HEK293T (cell line): ENCODE measurements at regions not wholly inside any gene's neighbourhood (a gene's known extent, or its start where the extent isn't known, plus 50 kb on each side); places are given as distances from the start of the nearest gene placed in this dataset.

ENCODE experiments used
- BHLHE40 ChIP-seq: fragments of 450-650 bp; IDR thresholded peaks from 2 replicates; pipeline ENCODE4 v1.6.1; 2016; ENCODE audit warnings: mild to moderate bottlenecking, moderate library complexity, borderline replicate concordance
- ELF4 ChIP-seq: fragments of 450-650 bp; IDR thresholded peaks from 2 replicates; pipeline ENCODE4 v1.6.1; 2017; ENCODE audit warnings: antibody characterized with exemption
- FOXK2 ChIP-seq: fragments of 450-650 bp; IDR thresholded peaks from 2 replicates; pipeline ENCODE4 v1.6.1; 2016; ENCODE audit warnings: mild to moderate bottlenecking
- FOXM1 ChIP-seq: fragments of 450-650 bp; IDR thresholded peaks from 2 replicates; pipeline ENCODE4 v1.6.1; 2017; ENCODE audit warnings: mild to moderate bottlenecking, borderline replicate concordance
- HDGF ChIP-seq: fragments of 450-650 bp; IDR thresholded peaks from 2 replicates; pipeline ENCODE4 v1.6.1; 2017; ENCODE audit warnings: antibody characterized with exemption, borderline replicate concordance
- L3MBTL2 ChIP-seq: fragments of 450-650 bp; conservative IDR thresholded peaks from 2 replicates; pipeline ENCODE4 v1.6.1; 2016; ENCODE audit warnings: mild to moderate bottlenecking
- LEF1 ChIP-seq: fragments of 450-650 bp; IDR thresholded peaks from 2 replicates; pipeline ENCODE4 v1.6.1; 2017; ENCODE audit warnings: mild to moderate bottlenecking, borderline replicate concordance
- PKNOX1 ChIP-seq: fragments of 450-650 bp; IDR thresholded peaks from 2 replicates; pipeline ENCODE4 v1.6.1; 2016
- SP1 ChIP-seq: fragments of 450-650 bp; IDR thresholded peaks from 2 replicates; pipeline ENCODE4 v1.6.1; 2017
- SUZ12 ChIP-seq: fragments of 450-650 bp; IDR thresholded peaks from 2 replicates; pipeline ENCODE4 v1.6.1; 2016; ENCODE audit warnings: mild to moderate bottlenecking
- TARDBP ChIP-seq: fragments of 450-650 bp; IDR thresholded peaks from 2 replicates; pipeline ENCODE4 v1.6.1; 2016
- ZNF384 ChIP-seq: fragments of 450-650 bp; IDR thresholded peaks from 2 replicates; pipeline ENCODE4 v1.6.1; 2016

DNA sequence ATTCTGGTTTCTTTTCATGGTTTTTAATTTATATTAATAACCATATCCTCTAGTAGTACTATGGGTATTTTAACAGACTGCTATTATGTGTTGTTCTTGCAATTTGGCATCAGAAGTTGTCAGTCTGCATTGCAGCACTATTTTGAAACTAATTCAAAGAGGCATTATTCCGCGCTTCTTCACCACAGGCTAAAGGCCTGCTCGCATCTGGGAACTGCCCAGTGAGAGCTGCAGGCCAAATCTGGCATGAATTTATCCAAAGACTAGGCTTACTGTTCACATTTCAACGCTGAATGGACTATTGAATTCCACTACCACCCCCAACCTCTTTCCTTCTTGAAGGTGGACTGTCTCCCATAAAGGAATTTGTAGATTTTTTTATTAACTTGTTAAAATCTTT lies 310.4 kb upstream of the NR2F2 start:
- TF ChIP-seq LEF1 (no peak), SP1 (no peak), SUZ12 (no peak), BHLHE40 (no peak), FOXK2 (no peak), ZNF384 (no peak), PKNOX1 (no peak), ELF4 (no peak), TARDBP (no peak), HDGF (no peak), FOXM1 (no peak), L3MBTL2 (no peak)
